ENCODE measurements at regions not wholly inside any gene's neighbourhood (a gene's known extent, or its start where the extent isn't known, plus 50 kb on each side); places are given as distances from the start of the nearest gene placed in this dataset.
"Not testable (repeated sequence)": the region's sequence is repeated elsewhere in the genome, so short reads cannot be mapped to it uniquely, and the experiment has no call there.

GRCh38 chr7:120186688-120187087 lies 86.3 kb upstream of the KCND2 start:
- no peak for DNase-seq (ENCODE audit: low spot score)

DNA sequence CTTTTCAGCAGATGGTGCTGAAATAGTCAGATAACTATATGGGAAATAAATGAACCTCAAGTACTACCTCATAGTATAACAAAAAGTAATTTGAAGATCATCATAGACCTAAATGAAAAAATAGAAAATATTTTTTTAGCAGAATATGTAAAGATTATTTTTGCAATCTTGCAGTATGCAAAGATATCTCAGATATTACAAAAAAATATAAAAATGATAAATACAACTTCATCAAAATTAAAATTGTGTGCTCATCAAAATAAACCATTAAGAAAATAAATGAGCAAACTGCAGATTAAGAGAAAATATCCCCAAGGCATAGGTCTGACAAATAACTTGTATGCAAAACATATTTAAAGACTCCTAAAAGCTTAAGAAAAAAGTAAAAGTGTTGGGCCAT lies 83.4 kb upstream of the KCND2 start:
- DNase-seq (ENCODE audit: low spot score): no peak

DNA sequence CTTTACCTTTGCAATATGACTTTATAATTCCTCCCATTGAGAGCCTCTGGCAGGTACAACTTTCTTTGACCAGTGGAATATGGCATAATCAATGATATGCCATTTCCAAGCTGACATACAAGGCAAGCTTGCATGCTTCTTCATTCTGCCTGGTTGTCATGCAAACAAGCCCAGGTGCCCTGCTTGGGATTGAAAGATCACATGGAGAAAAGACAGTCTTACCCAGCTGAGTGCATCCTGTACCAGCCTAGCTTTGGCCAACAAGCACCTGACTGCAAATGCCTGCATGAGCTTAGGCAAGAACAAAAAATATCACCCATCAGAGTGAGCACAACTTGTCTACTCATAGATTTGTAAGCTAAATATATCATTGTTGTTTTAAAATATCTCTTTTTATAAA lies 82.9 kb upstream of the KCND2 start:
- no peak for DNase-seq (ENCODE audit: low spot score)

- no peak for DNase-seq (ENCODE audit: low spot score)
These were observed 82.4 kb upstream of the KCND2 start for GRCh38 chr7:120190566-120190965.

GRCh38 chr7:120191423-120191822 lies 81.6 kb upstream of the KCND2 start:
- DNase-seq (ENCODE audit: low spot score): not testable (repeated sequence)

- no peak for DNase-seq (ENCODE audit: low spot score)
These were observed 71.7 kb upstream of the KCND2 start for GRCh38 chr7:120201290-120201689.

DNA sequence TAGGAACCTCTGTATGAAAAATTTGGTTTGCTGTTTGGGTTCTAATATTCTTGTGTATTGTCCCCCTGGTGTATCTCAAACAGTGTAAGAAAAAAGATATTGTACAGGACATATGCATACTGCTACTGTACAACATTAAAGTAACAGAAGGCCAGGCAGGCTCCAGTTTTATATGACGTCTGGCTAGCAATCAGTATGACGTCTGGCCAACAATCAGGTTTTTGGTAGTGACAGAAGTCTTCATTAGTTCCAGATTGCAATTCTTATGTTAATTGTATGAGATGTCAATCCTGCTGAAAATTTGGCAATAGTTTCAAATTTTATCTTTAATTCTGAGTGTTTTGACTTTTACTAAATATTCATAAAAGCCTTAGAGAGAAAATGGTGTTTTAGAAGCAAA lies 67.9 kb upstream of the KCND2 start:
- DNase-seq (ENCODE audit: low spot score): no peak

GRCh38 chr7:120207037-120207436 lies 65.9 kb upstream of the KCND2 start:
- no peak for DNase-seq (ENCODE audit: low spot score)

- DNase-seq (ENCODE audit: low spot score): no peak
These were observed 57.3 kb upstream of the KCND2 start for GRCh38 chr7:120215654-120216053.

DNA sequence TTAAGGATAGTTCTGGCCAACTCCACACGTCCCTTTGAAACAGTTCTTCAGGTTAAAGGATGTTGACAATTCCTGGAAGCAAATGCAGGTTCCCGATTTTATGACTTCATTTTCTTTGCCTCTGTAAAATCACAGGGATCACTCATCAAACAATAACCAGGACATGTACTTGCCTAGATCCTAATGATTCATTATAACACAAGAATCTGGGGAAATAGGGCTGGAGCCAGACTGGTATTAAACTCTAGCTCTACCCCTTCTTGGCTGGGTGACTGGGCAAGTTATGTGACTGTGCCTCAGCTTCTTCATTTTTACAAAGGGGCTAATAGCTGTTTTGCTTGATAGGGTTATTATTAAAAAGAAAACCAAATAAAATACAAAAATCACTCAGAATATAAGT lies 56.0 kb upstream of the KCND2 start:
- DNase-seq (ENCODE audit: low spot score): no peak

- no peak for DNase-seq (ENCODE audit: low spot score)
These were observed 54.3 kb upstream of the KCND2 start for GRCh38 chr7:120218712-120219111.

DNA sequence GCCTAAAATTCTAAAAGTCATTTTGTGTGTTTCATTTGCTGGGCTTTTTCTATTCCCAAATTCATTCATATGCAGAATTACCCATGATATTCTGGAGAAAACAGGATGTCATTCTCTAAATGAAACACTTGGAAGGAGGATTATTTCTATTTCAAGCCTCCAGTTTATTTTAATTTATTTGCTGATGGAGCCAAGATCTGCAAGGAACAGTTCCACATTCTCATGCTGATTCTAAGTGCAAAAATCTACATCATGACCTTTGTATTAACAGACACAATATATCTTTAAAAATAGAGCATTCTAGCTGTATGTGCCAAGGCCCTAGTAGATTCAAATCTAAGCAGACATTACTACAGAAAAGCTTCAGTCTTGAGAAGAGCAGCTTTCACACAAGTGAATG lies 51.3 kb upstream of the KCND2 start:
- DNase-seq (ENCODE audit: low spot score): no peak

Measured in kidney tubule cell (primary cell).